Liver (tissue), 8 donors: ENCODE measurements at regions not wholly inside any gene's neighbourhood (a gene's known extent, or its start where the extent isn't known, plus 50 kb on each side); places are given as distances from the start of the nearest gene placed in this dataset.

Source experiments
- DNase-seq: peaks from one replicate; pipeline ENCODE4 v3.0.0-alpha.2; 2017; ENCODE audit warnings: low spot score
- H3K27ac ChIP-seq, 2 donors: one replicate each; pipeline ENCODE4 v1.7.0; 2013; ENCODE audit warnings: inconsistent platforms in 2 of 2, low read length in 2 of 2, control low read depth in 1 of 2, low read depth in 1 of 2, mild to moderate bottlenecking in 1 of 2
- H3K27me3 ChIP-seq, 4 donors: one replicate each; pipeline versions ENCODE4 v1.6.1 to v1.7.0; 2013; ENCODE audit warnings: low read length in 3 of 4, inconsistent platforms in 1 of 4, mild to moderate bottlenecking in 1 of 4, moderate library complexity in 1 of 4; ENCODE audit not compliant: control insufficient read depth in 4 of 4, insufficient read depth in 4 of 4
- H3K36me3 ChIP-seq, 4 donors: one replicate each; pipeline versions ENCODE4 v1.6.1 to v1.7.0; 2013; ENCODE audit warnings: low read length in 3 of 4, mild to moderate bottlenecking in 3 of 4, low read depth in 1 of 4, moderate library complexity in 1 of 4; ENCODE audit not compliant: control insufficient read depth in 4 of 4, insufficient read depth in 3 of 4
- H3K4me1 ChIP-seq, 4 donors: one replicate each; pipeline versions ENCODE4 v1.6.1 to v1.7.0; 2013; ENCODE audit warnings: low read length in 3 of 4, mild to moderate bottlenecking in 3 of 4, moderate library complexity in 1 of 4; ENCODE audit not compliant: control insufficient read depth in 4 of 4, insufficient read depth in 4 of 4
- H3K4me3 ChIP-seq, 3 donors: one replicate each; pipeline versions ENCODE4 v1.6.1 to v1.7.0; 2013; ENCODE audit warnings: low read length in 3 of 3, control low read depth in 1 of 3, low read depth in 1 of 3, mild to moderate bottlenecking in 1 of 3
- H3K9ac ChIP-seq, 2 donors: one replicate each; pipeline ENCODE4 v1.7.0; 2013; ENCODE audit warnings: low read length in 2 of 2, mild to moderate bottlenecking in 2 of 2, moderate library complexity in 2 of 2, control low read depth in 1 of 2, low read depth in 1 of 2
- H3K9me3 ChIP-seq, 4 donors: one replicate each; pipeline versions ENCODE4 v1.6.1 to v1.7.0; 2013; ENCODE audit warnings: low read length in 3 of 4; ENCODE audit not compliant: control insufficient read depth in 4 of 4
- ATF3 ChIP-seq: IDR thresholded peaks from 2 replicates; pipeline ENCODE4 v1.6.1; 2016; ENCODE audit warnings: antibody characterized with exemption
- CTCF ChIP-seq: fragments of 150-350 bp; IDR thresholded peaks from 2 replicates; pipeline ENCODE4 v1.5.1; 2017; ENCODE audit warnings: improper control_type of control experiment, low read depth, low read length; ENCODE audit not compliant: missing input control
- EGR1 ChIP-seq, 2 donors: IDR thresholded peaks; 2 replicates each; pipeline ENCODE4 v1.6.1; 2016 to 2018; ENCODE audit warnings: antibody characterized with exemption in 2 of 2, low read depth in 2 of 2
- FOXA2 ChIP-seq: IDR thresholded peaks from 2 replicates; pipeline ENCODE4 v1.6.1; 2016; ENCODE audit warnings: antibody characterized with exemption
- GABPA ChIP-seq, 2 donors: IDR thresholded peaks in 1 of 2; conservative IDR thresholded peaks in 1 of 2; 2 replicates each; pipeline ENCODE4 v1.6.1; 2016; ENCODE audit warnings: antibody characterized with exemption in 2 of 2, mild to moderate bottlenecking in 1 of 2, moderate library complexity in 1 of 2
- HNF4A ChIP-seq, 2 donors: conservative IDR thresholded peaks; 2 replicates each; pipeline ENCODE4 v1.6.1; 2016; ENCODE audit warnings: antibody characterized with exemption in 2 of 2, mild to moderate bottlenecking in 2 of 2
- JUND ChIP-seq, 2 donors: IDR thresholded peaks; 2 replicates each; pipeline ENCODE4 v1.6.1; 2016; ENCODE audit warnings: antibody characterized with exemption in 2 of 2
- MAX ChIP-seq: IDR thresholded peaks from 2 replicates; pipeline ENCODE4 v1.6.1; 2016; ENCODE audit warnings: antibody characterized with exemption
- NR2F2 ChIP-seq: IDR thresholded peaks from 2 replicates; pipeline ENCODE4 v1.6.1; 2016; ENCODE audit warnings: antibody characterized with exemption
- RAD21 ChIP-seq, 2 donors: IDR thresholded peaks; 2 replicates each; pipeline ENCODE4 v1.6.1; 2016; ENCODE audit warnings: antibody characterized with exemption in 2 of 2, mild to moderate bottlenecking in 2 of 2
- REST ChIP-seq: IDR thresholded peaks from 2 replicates; pipeline ENCODE4 v1.6.1; 2016; ENCODE audit warnings: antibody characterized with exemption, mild to moderate bottlenecking
- RXRA ChIP-seq, 2 donors: IDR thresholded peaks; 2 replicates each; pipeline ENCODE4 v1.6.1; 2017 to 2018; ENCODE audit warnings: antibody characterized with exemption in 2 of 2, mild to moderate bottlenecking in 1 of 2
- SP1 ChIP-seq: IDR thresholded peaks from 2 replicates; pipeline ENCODE4 v1.6.1; 2018; ENCODE audit warnings: antibody characterized with exemption, mild to moderate bottlenecking
- YY1 ChIP-seq: IDR thresholded peaks from 2 replicates; pipeline ENCODE4 v1.6.1; 2016; ENCODE audit warnings: antibody characterized with exemption, mild to moderate bottlenecking
- WGBS: extraction: QIAGEN DNeasy Blood & Tissue Kit; methylation state at CpG from one replicate; pipeline ENCODE4 v1.1.7; 2013; 5-methylcytosine and 5-hydroxymethylcytosine counted together
- donor health status: healthy.
- donor health status: healthy.
- donor health status: healthy.
- donor health status: healthy.
- donor health status: healthy.

- TF ChIP-seq REST (no peak), FOXA2 (no peak), EGR1 (IDR thresholded peaks at IDR 0.05; ENCODE audit: low read depth in 2 of 2) (no peak), ATF3 (no peak), CTCF (no peak), HNF4A (conservative IDR thresholded peaks at IDR 0.05) (no peak), GABPA (IDR thresholded peaks at IDR 0.05 in 1 of 2, conservative IDR thresholded peaks at IDR 0.05 in 1 of 2) (no peak), NR2F2 (no peak), RXRA (IDR thresholded peaks at IDR 0.05) (no peak)
- Histone ChIP-seq H3K27me3 (no peaks in the 10 kb centered on the region), H3K4me3 (no peak overlapping the region), H3K36me3 (no peaks in the 10 kb centered on the region), H3K27ac (no peak overlapping the region), H3K4me1 (no peaks in the 10 kb centered on the region), H3K9me3 (no peaks in the 10 kb centered on the region), H3K9ac (no peak overlapping the region)
- no peak for DNase-seq
- 75% methylated on average over 1 of the region's 1 CpG for WGBS
Observed at GRCh38 chr3:1824359-1824758, 274.3 kb upstream of the CNTN4 start.

- TF ChIP-seq JUND (IDR thresholded peaks at IDR 0.05), result no peak
- no peak for TF ChIP-seq MAX
- no peak for TF ChIP-seq SP1
- no peak for TF ChIP-seq FOXA2
- no peak for TF ChIP-seq GABPA (IDR thresholded peaks at IDR 0.05 in 1 of 2, conservative IDR thresholded peaks at IDR 0.05 in 1 of 2)
- no peak for TF ChIP-seq YY1
- no peak for TF ChIP-seq RAD21 (IDR thresholded peaks at IDR 0.05)
- Histone ChIP-seq H3K36me3 (no peaks in the 10 kb centered on the region), H3K4me1 (no peaks in the 10 kb centered on the region), H3K9ac (no peak overlapping the region), H3K27ac (no peak overlapping the region), H3K9me3 (peaks cover 0 to 2% (median 0%) of the 10 kb centered on the region in 4 donors), H3K4me3 (no peak overlapping the region), H3K27me3 (peaks cover 0 to 2% (median 0%) of the 10 kb centered on the region in 4 donors)
- WGBS, result 93% methylated on average over 1 of the region's 1 CpG
- DNase-seq, result no peak
Observed at GRCh38 chr3:1828519-1828918, 270.1 kb upstream of the CNTN4 start.
